ENCODE measurements at regions not wholly inside any gene's neighbourhood (a gene's known extent, or its start where the extent isn't known, plus 50 kb on each side); places are given as distances from the start of the nearest gene placed in this dataset.

- DNase-seq (ENCODE audit: low read depth in 1 of 2, low spot score in 1 of 2) = no peak
Observed at GRCh38 chr12:97267594-97268202, 194.9 kb upstream of the RMST start.

- DNase-seq (ENCODE audit: low read depth in 1 of 2, low spot score in 1 of 2) = no peak
Observed at GRCh38 chr12:97272471-97272870, 190.1 kb upstream of the RMST start.

GRCh38 chr12:97274386-97274785 is 188.2 kb upstream of the RMST start:
- DNase-seq (ENCODE audit: low read depth in 1 of 2, low spot score in 1 of 2) = no peak

GRCh38 chr12:97275256-97275655 is 187.3 kb upstream of the RMST start:
- no peak for DNase-seq (ENCODE audit: low read depth in 1 of 2, low spot score in 1 of 2)

GRCh38 chr12:97275728-97276590 is 186.6 kb upstream of the RMST start:
- DNase-seq (ENCODE audit: low read depth in 1 of 2, low spot score in 1 of 2) = no peak

GRCh38 chr12:97276661-97277429 is 185.8 kb upstream of the RMST start:
- no peak for DNase-seq (ENCODE audit: low read depth in 1 of 2, low spot score in 1 of 2)

- DNase-seq (ENCODE audit: low read depth in 1 of 2, low spot score in 1 of 2) = no peak
Observed at GRCh38 chr12:97283297-97283696, 179.3 kb upstream of the RMST start.

- no peak for DNase-seq (ENCODE audit: low read depth in 1 of 2, low spot score in 1 of 2)
Observed at GRCh38 chr12:97288531-97288930, 174.1 kb upstream of the RMST start.

GRCh38 chr12:97292588-97292987 is 170.0 kb upstream of the RMST start:
- no peak for DNase-seq (ENCODE audit: low read depth in 1 of 2, low spot score in 1 of 2)

- no peak for DNase-seq (ENCODE audit: low read depth in 1 of 2, low spot score in 1 of 2)
Observed at GRCh38 chr12:97293541-97293940, 169.1 kb upstream of the RMST start.

GRCh38 chr12:97299847-97300246 is 162.8 kb upstream of the RMST start:
- no peak for DNase-seq (ENCODE audit: low read depth in 1 of 2, low spot score in 1 of 2)

GRCh38 chr12:97300431-97300830 is 162.2 kb upstream of the RMST start:
- no peak for DNase-seq (ENCODE audit: low read depth in 1 of 2, low spot score in 1 of 2)

GRCh38 chr12:97300891-97301290 is 161.7 kb upstream of the RMST start:
- no peak for DNase-seq (ENCODE audit: low read depth in 1 of 2, low spot score in 1 of 2)

- no peak for DNase-seq (ENCODE audit: low read depth in 1 of 2, low spot score in 1 of 2)
Observed at GRCh38 chr12:97301576-97301975, 161.0 kb upstream of the RMST start.

GRCh38 chr12:97305651-97306050 is 157.0 kb upstream of the RMST start:
- no peak for DNase-seq (ENCODE audit: low read depth in 1 of 2, low spot score in 1 of 2)

- DNase-seq (ENCODE audit: low read depth in 1 of 2, low spot score in 1 of 2) = no peak
Observed at GRCh38 chr12:97306147-97306546, 156.5 kb upstream of the RMST start.

- DNase-seq (ENCODE audit: low read depth in 1 of 2, low spot score in 1 of 2) = no peak
Observed at GRCh38 chr12:97308576-97309198, 153.9 kb upstream of the RMST start.

GRCh38 chr12:97309921-97310320 is 152.7 kb upstream of the RMST start:
- no peak for DNase-seq (ENCODE audit: low read depth in 1 of 2, low spot score in 1 of 2)

GRCh38 chr12:97312570-97313135 is 150.0 kb upstream of the RMST start:
- no peak for DNase-seq (ENCODE audit: low read depth in 1 of 2, low spot score in 1 of 2)

- no peak for DNase-seq (ENCODE audit: low read depth in 1 of 2, low spot score in 1 of 2)
Observed at GRCh38 chr12:97313471-97314190, 149.0 kb upstream of the RMST start.

- DNase-seq (ENCODE audit: low read depth in 1 of 2, low spot score in 1 of 2) = no peak
Observed at GRCh38 chr12:97316321-97316720, 146.3 kb upstream of the RMST start.
